Upper lobe of left lung (tissue), 6 donors: ENCODE measurements at regions not wholly inside any gene's neighbourhood (a gene's known extent, or its start where the extent isn't known, plus 50 kb on each side); places are given as distances from the start of the nearest gene placed in this dataset.

Experiments used
- ATAC-seq, 2 donors: fragments of 200-7000 bp; cut with Tn5 transposase; one replicate each; pipeline ENCODE4 v1.9.1; 2022; ENCODE audit warnings: mild to moderate bottlenecking in 2 of 2, moderate library complexity in 2 of 2; ENCODE audit not compliant: low FRiP score in 2 of 2
- DNase-seq, 2 donors: peaks; one replicate each; pipeline ENCODE4 v3.0.0-alpha.2; 2019 to 2020
- H3K27ac ChIP-seq, 4 donors: fragments of 200-600 bp; sonication (generic); one replicate each; pipeline ENCODE4 v1.5.1; 2016 to 2019
- H3K27me3 ChIP-seq, 4 donors: fragments of 200-600 bp; sonication (generic); one replicate each; pipeline ENCODE4 v1.5.1; 2017 to 2019
- H3K36me3 ChIP-seq, 4 donors: fragments of 200-600 bp; sonication (generic); one replicate each; pipeline ENCODE4 v1.5.1; 2016 to 2019
- H3K4me1 ChIP-seq, 4 donors: fragments of 200-600 bp; sonication (generic); one replicate each; pipeline ENCODE4 v1.5.1; 2018 to 2019
- H3K4me3 ChIP-seq, 4 donors: fragments of 200-600 bp; sonication (generic); one replicate each; pipeline ENCODE4 v1.5.1; 2017 to 2019; ENCODE audit warnings: mild to moderate bottlenecking in 2 of 4, moderate library complexity in 1 of 4
- H3K9me3 ChIP-seq, 4 donors: fragments of 200-600 bp; sonication (generic); one replicate each; pipeline ENCODE4 v1.5.1; 2018 to 2019
- CTCF ChIP-seq, 6 experiments: fragments of 450-650 bp in 4 of 6; fragments of 200-600 bp in 2 of 6; sonication (generic) in 2 of 6; IDR thresholded peaks; one replicate each; pipeline ENCODE4 v1.5.1; 2016 to 2019; ENCODE audit warnings: antibody characterized with exemption in 6 of 6
- EP300 ChIP-seq, 4 donors: sonication (generic); formaldehyde crosslinking; IDR thresholded peaks; one replicate each; pipeline ENCODE4 v1.5.1; 2017; ENCODE audit warnings: antibody characterized with exemption in 4 of 4, control low read depth in 2 of 4
- POLR2A ChIP-seq, 4 donors: fragments of 450-650 bp; IDR thresholded peaks; one replicate each; pipeline ENCODE4 v1.5.1; 2016 to 2017; ENCODE audit warnings: antibody characterized with exemption in 4 of 4, mild to moderate bottlenecking in 2 of 4
- POLR2AphosphoS5 ChIP-seq, 2 donors: sonication (generic); formaldehyde crosslinking; IDR thresholded peaks; one replicate each; pipeline ENCODE4 v1.5.1; 2017; ENCODE audit warnings: antibody characterized with exemption in 2 of 2
- WGBS, 2 donors: methylation state at CpG; one replicate each; pipeline ENCODE4 v1.1.5; 2017 to 2018; 5-methylcytosine and 5-hydroxymethylcytosine counted together
- donor health status: DM: no; HTN: no; CAD: no; lungs with moderate emphysema.
- donor health status: DM: no; HTN: yes; CAD: no; lungs with severe emphysema.

- WGBS, 2 donors, result 74 to 83% methylated on average over 6 of the region's 6 CpGs
- no peaks in the 10 kb centered on the region for H3K36me3 ChIP-seq
- H3K27ac ChIP-seq, result no peak overlapping the region
- no peaks in the 10 kb centered on the region for H3K4me1 ChIP-seq
- H3K27me3 ChIP-seq, result no peaks in the 10 kb centered on the region
- TF ChIP-seq POLR2AphosphoS5 (IDR thresholded peaks at IDR 0.05), result no peak
- no peak for TF ChIP-seq EP300 (IDR thresholded peaks at IDR 0.05)
- no peak for TF ChIP-seq CTCF (IDR thresholded peaks at IDR 0.05)
- no peak for TF ChIP-seq POLR2A (IDR thresholded peaks at IDR 0.05)
- no peak for DNase-seq
- no peak for ATAC-seq
- no peak overlapping the region for H3K4me3 ChIP-seq
- no peaks in the 10 kb centered on the region for H3K9me3 ChIP-seq
Measured at GRCh38 chr7:117950601-117951260, 77.5 kb upstream of the CTTNBP2 start.

- no peak for ATAC-seq
- no peak for TF ChIP-seq POLR2AphosphoS5 (IDR thresholded peaks at IDR 0.05)
- no peak for TF ChIP-seq CTCF (IDR thresholded peaks at IDR 0.05)
- no peak for TF ChIP-seq POLR2A (IDR thresholded peaks at IDR 0.05)
- TF ChIP-seq EP300 (IDR thresholded peaks at IDR 0.05), result no peak
- Histone ChIP-seq H3K27ac (no peak overlapping the region), H3K36me3 (no peaks in the 10 kb centered on the region), H3K4me1 (no peaks in the 10 kb centered on the region), H3K4me3 (no peak overlapping the region), H3K27me3 (no peaks in the 10 kb centered on the region), H3K9me3 (no peaks in the 10 kb centered on the region)
- no peak for DNase-seq
- WGBS, 2 donors, result 84 to 90% methylated on average over 5 of the region's 5 CpGs
Measured at GRCh38 chr7:117951285-117951684, 78.0 kb upstream of the CTTNBP2 start.

GRCh38 chr7:117951691-117952280 is 78.5 kb upstream of the CTTNBP2 start:
- no peaks in the 10 kb centered on the region for H3K36me3 ChIP-seq
- 62 to 63% methylated on average over 4 of the region's 4 CpGs for WGBS, 2 donors
- no peak overlapping the region for H3K27ac ChIP-seq
- H3K9me3 ChIP-seq, result no peaks in the 10 kb centered on the region
- no peak for DNase-seq
- ATAC-seq, result no peak
- no peaks in the 10 kb centered on the region for H3K27me3 ChIP-seq
- H3K4me3 ChIP-seq, result no peak overlapping the region
- TF ChIP-seq POLR2A (IDR thresholded peaks at IDR 0.05) (no peak), CTCF (IDR thresholded peaks at IDR 0.05) (no peak), POLR2AphosphoS5 (IDR thresholded peaks at IDR 0.05) (no peak), EP300 (IDR thresholded peaks at IDR 0.05) (no peak)
- H3K4me1 ChIP-seq, result no peaks in the 10 kb centered on the region

- H3K36me3 ChIP-seq, result no peaks in the 10 kb centered on the region
- H3K27ac ChIP-seq, result no peak overlapping the region
- H3K27me3 ChIP-seq, result no peaks in the 10 kb centered on the region
- TF ChIP-seq CTCF (IDR thresholded peaks at IDR 0.05) (no peak), POLR2A (IDR thresholded peaks at IDR 0.05) (no peak), EP300 (IDR thresholded peaks at IDR 0.05) (no peak), POLR2AphosphoS5 (IDR thresholded peaks at IDR 0.05) (no peak)
- H3K9me3 ChIP-seq, result no peaks in the 10 kb centered on the region
- H3K4me1 ChIP-seq, result no peaks in the 10 kb centered on the region
- 77 to 79% methylated on average over 4 of the region's 4 CpGs for WGBS, 2 donors
- DNase-seq (no peak), ATAC-seq (no peak)
- no peak overlapping the region for H3K4me3 ChIP-seq
Measured at GRCh38 chr7:117955046-117955445, 81.8 kb upstream of the CTTNBP2 start.

GRCh38 chr7:117960351-117960750 is 87.1 kb upstream of the CTTNBP2 start:
- ATAC-seq, result no peak
- no peaks in the 10 kb centered on the region for H3K9me3 ChIP-seq
- no peak overlapping the region for H3K27ac ChIP-seq
- TF ChIP-seq POLR2AphosphoS5 (IDR thresholded peaks at IDR 0.05) (no peak), EP300 (IDR thresholded peaks at IDR 0.05) (no peak), CTCF (IDR thresholded peaks at IDR 0.05) (no peak), POLR2A (IDR thresholded peaks at IDR 0.05) (no peak)
- H3K27me3 ChIP-seq, result no peaks in the 10 kb centered on the region
- DNase-seq, result no peak
- no peaks in the 10 kb centered on the region for H3K4me1 ChIP-seq
- H3K36me3 ChIP-seq, result no peaks in the 10 kb centered on the region
- no peak overlapping the region for H3K4me3 ChIP-seq
